NCI-H1092 treated with DMSO at 0.1 percent for 48 hours (cell line): ENCODE measurements at regions not wholly inside any gene's neighbourhood (a gene's known extent, or its start where the extent isn't known, plus 50 kb on each side); places are given as distances from the start of the nearest gene placed in this dataset.

Experiments
- DNase-seq: peaks from one replicate; lab custom pipeline; 2025; lab: John Stamatoyannopoulos, UW

- DNase-seq: no peak
Observed at GRCh38 chr6:144335311-144335861, 50.3 kb downstream of the UTRN start.

- DNase-seq: no peak
Observed at GRCh38 chr6:144335914-144336313, 50.8 kb downstream of the UTRN start.

GRCh38 chr6:144336900-144337299, 51.8 kb downstream of the UTRN start:
- DNase-seq: no peak

- no peak for DNase-seq
Observed at GRCh38 chr6:144338474-144338873, 53.3 kb downstream of the UTRN start.

GRCh38 chr6:144338951-144339700, 54.0 kb downstream of the UTRN start:
- no peak for DNase-seq

- no peak for DNase-seq
Observed at GRCh38 chr6:144339859-144340452, 54.8 kb downstream of the UTRN start.

GRCh38 chr6:144340541-144341371, 55.6 kb downstream of the UTRN start:
- DNase-seq: no peak

GRCh38 chr6:144341831-144342527, 56.8 kb downstream of the UTRN start:
- no peak for DNase-seq

GRCh38 chr6:144343701-144344428, 58.7 kb downstream of the UTRN start:
- no peak for DNase-seq

- DNase-seq: no peak
Observed at GRCh38 chr6:144344646-144345045, 59.5 kb downstream of the UTRN start.

- DNase-seq: no peak
Observed at GRCh38 chr6:144345451-144345850, 60.3 kb downstream of the UTRN start.

- DNase-seq: no peak
Observed at GRCh38 chr6:144346719-144347447, 61.7 kb downstream of the UTRN start.

GRCh38 chr6:144347448-144347759, 62.3 kb downstream of the UTRN start:
- DNase-seq: no peak

GRCh38 chr6:144347933-144348332, 62.8 kb downstream of the UTRN start:
- DNase-seq: no peak

- DNase-seq: no peak
Observed at GRCh38 chr6:144349690-144350527, 64.8 kb downstream of the UTRN start.

- no peak for DNase-seq
Observed at GRCh38 chr6:144350528-144350880, 65.4 kb downstream of the UTRN start.

GRCh38 chr6:144351379-144352127, 66.4 kb downstream of the UTRN start:
- DNase-seq: no peak

GRCh38 chr6:144352331-144352730, 67.2 kb downstream of the UTRN start:
- DNase-seq: no peak

- DNase-seq: no peak
Observed at GRCh38 chr6:144353871-144354314, 68.8 kb downstream of the UTRN start.
